DMS53 treated with DMSO at 0.1 percent for 48 hours (cell line): ENCODE measurements at regions not wholly inside any gene's neighbourhood (a gene's known extent, or its start where the extent isn't known, plus 50 kb on each side); places are given as distances from the start of the nearest gene placed in this dataset.
"Not testable (repeated sequence)": the region's sequence is repeated elsewhere in the genome, so short reads cannot be mapped to it uniquely, and the experiment has no call there.

Experiments used
- DNase-seq: peaks from one replicate; lab custom pipeline; 2025; ENCODE audit not compliant: unreplicated experiment; lab: John Stamatoyannopoulos, UW

GRCh38 chr6:90374201-90374600 lies 77.6 kb upstream of the BACH2 start:
- no peak for DNase-seq

GRCh38 chr6:90372885-90373284 lies 76.2 kb upstream of the BACH2 start:
- DNase-seq: no peak

GRCh38 chr6:90372450-90372849 lies 75.8 kb upstream of the BACH2 start:
- no peak for DNase-seq

- DNase-seq: no peak
These were observed 73.9 kb upstream of the BACH2 start for GRCh38 chr6:90370493-90370959.

- no peak for DNase-seq
These were observed 73.0 kb upstream of the BACH2 start for GRCh38 chr6:90369651-90370050.

- DNase-seq: peak; percentile 4
These were observed 72.4 kb upstream of the BACH2 start for GRCh38 chr6:90369024-90369519.

GRCh38 chr6:90368601-90369000 lies 72.0 kb upstream of the BACH2 start:
- DNase-seq: no peak

- no peak for DNase-seq
These were observed 71.4 kb upstream of the BACH2 start for GRCh38 chr6:90368001-90368400.

GRCh38 chr6:90365565-90366219 lies 69.0 kb upstream of the BACH2 start:
- no peak for DNase-seq

GRCh38 chr6:90365002-90365401 lies 68.4 kb upstream of the BACH2 start:
- DNase-seq: no peak

- DNase-seq: no peak
These were observed 67.6 kb upstream of the BACH2 start for GRCh38 chr6:90364286-90364685.

- no peak for DNase-seq
These were observed 65.7 kb upstream of the BACH2 start for GRCh38 chr6:90362318-90362717.

- DNase-seq: no peak
These were observed 64.5 kb upstream of the BACH2 start for GRCh38 chr6:90361174-90361573.

- DNase-seq: not testable (repeated sequence)
These were observed 61.6 kb upstream of the BACH2 start for GRCh38 chr6:90358036-90358770.

GRCh38 chr6:90356012-90356421 lies 59.4 kb upstream of the BACH2 start:
- DNase-seq: no peak

- no peak for DNase-seq
These were observed 58.3 kb upstream of the BACH2 start for GRCh38 chr6:90354961-90355360.

GRCh38 chr6:90351696-90352095 lies 55.1 kb upstream of the BACH2 start:
- no peak for DNase-seq

- no peak for DNase-seq
These were observed 54.3 kb upstream of the BACH2 start for GRCh38 chr6:90350689-90351554.

- DNase-seq: no peak
These were observed 50.8 kb upstream of the BACH2 start for GRCh38 chr6:90347411-90347851.

GRCh38 chr6:90346729-90347128 lies 50.1 kb upstream of the BACH2 start:
- DNase-seq: no peak
